IPS-18a (cell line): ENCODE measurements at regions not wholly inside any gene's neighbourhood (a gene's known extent, or its start where the extent isn't known, plus 50 kb on each side); places are given as distances from the start of the nearest gene placed in this dataset.

Source experiments
- H3K27ac ChIP-seq: one replicate; pipeline ENCODE4 v1.5.1; 2013; ENCODE audit warnings: low read length
- H3K27me3 ChIP-seq: one replicate; pipeline ENCODE4 v1.6.1; 2013; ENCODE audit warnings: mild to moderate bottlenecking, low read length; ENCODE audit not compliant: control insufficient read depth, insufficient read depth
- H3K36me3 ChIP-seq: one replicate; pipeline ENCODE4 v1.6.1; 2013; ENCODE audit warnings: low read depth, low read length; ENCODE audit not compliant: control insufficient read depth
- H3K4me1 ChIP-seq: one replicate; pipeline ENCODE4 v1.6.1; 2013; ENCODE audit warnings: low read depth, low read length; ENCODE audit not compliant: control insufficient read depth
- H3K4me3 ChIP-seq: one replicate; pipeline ENCODE4 v1.5.1; 2013; ENCODE audit warnings: low read length
- H3K9ac ChIP-seq: one replicate; pipeline ENCODE4 v1.6.1; 2013; ENCODE audit warnings: mild to moderate bottlenecking, low read length, moderate library complexity
- H3K9me3 ChIP-seq: one replicate; pipeline ENCODE4 v1.6.1; 2013; ENCODE audit warnings: low read depth, low read length; ENCODE audit not compliant: control insufficient read depth

DNA sequence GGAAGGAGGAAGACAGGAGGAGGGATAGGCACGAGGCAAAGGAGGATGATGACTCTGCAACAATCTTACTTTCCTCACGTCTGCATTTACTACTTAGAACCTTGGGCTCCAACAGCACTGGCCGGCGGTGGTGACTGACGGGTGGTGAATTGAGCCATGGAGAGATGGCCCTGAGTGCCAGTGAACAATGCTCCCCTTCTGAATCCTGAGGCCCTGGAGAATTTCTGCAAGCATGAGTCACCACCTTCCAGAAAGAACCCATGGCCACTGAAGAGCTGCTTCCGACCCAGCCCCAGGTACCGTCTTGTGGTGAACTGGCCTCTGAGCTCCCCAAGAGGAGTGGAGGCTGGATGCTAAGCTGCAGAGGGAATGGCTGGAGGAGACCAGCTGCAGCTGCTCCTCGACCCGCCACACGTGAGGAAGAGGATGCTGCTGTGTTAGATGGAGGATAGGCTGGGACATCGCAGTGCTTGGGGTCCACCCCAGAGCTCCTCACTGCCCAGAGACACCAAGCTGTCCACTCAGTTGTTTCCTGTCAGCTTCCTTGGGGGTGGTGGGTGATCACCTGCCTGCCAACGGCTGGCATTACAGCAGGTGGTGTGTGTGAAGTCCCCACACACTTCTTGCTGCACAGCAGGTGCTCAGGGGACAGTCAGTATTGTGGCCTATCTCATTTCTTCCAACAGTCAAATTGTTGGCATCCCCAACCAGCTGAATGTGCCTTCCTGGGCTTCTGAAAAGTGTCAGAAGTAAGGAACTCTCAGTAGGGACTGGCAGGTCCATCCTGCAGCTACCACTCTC, 186.5 kb upstream of the ID2 start:
- Histone ChIP-seq H3K9me3 (no peaks in the 10 kb centered on the region), H3K27me3 (no peaks in the 10 kb centered on the region), H3K9ac (no peak overlapping the region), H3K4me1 (peaks cover 5% of the 10 kb centered on the region), H3K4me3 (no peak overlapping the region), H3K36me3 (no peaks in the 10 kb centered on the region), H3K27ac (no peak overlapping the region)

DNA sequence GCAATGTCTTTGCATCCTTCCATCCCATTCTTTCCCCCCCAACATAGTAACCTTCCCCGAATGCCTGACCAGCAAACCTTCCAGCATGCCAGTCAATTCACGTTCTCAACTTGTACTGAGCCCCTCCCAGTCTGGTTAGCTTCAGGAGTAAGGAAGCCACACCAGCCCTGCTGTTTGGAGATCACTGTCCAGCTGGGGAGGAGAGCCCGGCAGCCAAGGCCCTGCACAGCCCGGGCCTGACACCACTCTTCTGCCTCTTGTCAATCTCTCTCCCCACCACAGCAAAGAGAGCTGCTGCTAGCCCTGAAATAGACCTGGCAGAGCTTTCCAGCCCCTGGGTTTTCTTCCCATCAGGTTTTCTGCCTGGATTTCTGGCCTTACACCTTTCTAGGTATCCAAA, 185.8 kb upstream of the ID2 start:
- H3K36me3 ChIP-seq = no peaks in the 10 kb centered on the region
- peaks cover 5% of the 10 kb centered on the region for H3K4me1 ChIP-seq
- no peak overlapping the region for H3K4me3 ChIP-seq
- H3K27me3 ChIP-seq = no peaks in the 10 kb centered on the region
- no peak overlapping the region for H3K9ac ChIP-seq
- H3K27ac ChIP-seq = no peak overlapping the region
- H3K9me3 ChIP-seq = no peaks in the 10 kb centered on the region

DNA sequence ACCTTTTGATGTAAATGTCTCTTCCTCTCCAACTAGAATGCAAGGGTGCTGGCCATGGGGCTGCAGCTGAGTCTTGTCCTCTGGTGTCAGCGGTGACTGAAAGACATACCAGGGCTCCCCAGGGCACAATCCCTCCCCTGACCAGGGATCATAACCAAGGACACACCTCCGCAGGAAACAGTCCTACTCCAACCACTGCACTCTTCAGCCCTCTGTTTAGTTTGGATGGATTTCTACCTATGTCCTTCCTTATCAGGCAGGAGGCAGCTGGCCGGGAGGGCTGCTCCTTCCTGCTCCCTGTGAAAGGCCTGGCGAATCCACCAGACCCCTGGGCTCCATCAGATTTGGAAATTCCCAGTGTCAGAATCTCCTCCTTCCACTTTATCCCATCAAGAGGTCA, 185.2 kb upstream of the ID2 start:
- Histone ChIP-seq H3K27ac (no peak overlapping the region), H3K9ac (no peak overlapping the region), H3K36me3 (no peaks in the 10 kb centered on the region)

DNA sequence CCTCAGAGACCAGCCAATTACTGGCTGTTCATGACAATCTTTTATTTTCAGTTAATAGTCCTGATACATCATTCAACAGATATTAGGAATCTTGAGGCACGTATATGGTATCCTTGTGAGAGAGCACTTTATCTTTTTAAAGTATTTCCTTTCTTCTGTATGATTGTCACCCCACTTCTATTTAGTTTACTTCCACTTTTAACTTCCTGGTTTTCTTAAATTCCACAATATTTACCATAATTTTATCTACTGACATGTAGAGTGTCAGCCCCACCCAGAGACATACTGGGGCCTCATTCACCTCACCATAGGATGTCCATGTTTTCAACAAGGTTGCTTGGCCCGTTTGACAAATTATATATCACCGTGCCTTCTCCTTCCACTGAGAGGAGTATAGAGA, 182.9 kb upstream of the ID2 start:
- Histone ChIP-seq H3K27ac (no peak overlapping the region), H3K4me3 (no peak overlapping the region), H3K9ac (no peak overlapping the region), H3K36me3 (no peaks in the 10 kb centered on the region), H3K27me3 (no peaks in the 10 kb centered on the region), H3K9me3 (no peaks in the 10 kb centered on the region), H3K4me1 (peaks cover 3% of the 10 kb centered on the region)

More for the DNA sequence above, 185.2 kb upstream of the ID2 start:
- no peak overlapping the region for H3K4me3 ChIP-seq
- H3K4me1 ChIP-seq = peaks cover 5% of the 10 kb centered on the region
- H3K9me3 ChIP-seq = no peaks in the 10 kb centered on the region
- no peaks in the 10 kb centered on the region for H3K27me3 ChIP-seq

DNA sequence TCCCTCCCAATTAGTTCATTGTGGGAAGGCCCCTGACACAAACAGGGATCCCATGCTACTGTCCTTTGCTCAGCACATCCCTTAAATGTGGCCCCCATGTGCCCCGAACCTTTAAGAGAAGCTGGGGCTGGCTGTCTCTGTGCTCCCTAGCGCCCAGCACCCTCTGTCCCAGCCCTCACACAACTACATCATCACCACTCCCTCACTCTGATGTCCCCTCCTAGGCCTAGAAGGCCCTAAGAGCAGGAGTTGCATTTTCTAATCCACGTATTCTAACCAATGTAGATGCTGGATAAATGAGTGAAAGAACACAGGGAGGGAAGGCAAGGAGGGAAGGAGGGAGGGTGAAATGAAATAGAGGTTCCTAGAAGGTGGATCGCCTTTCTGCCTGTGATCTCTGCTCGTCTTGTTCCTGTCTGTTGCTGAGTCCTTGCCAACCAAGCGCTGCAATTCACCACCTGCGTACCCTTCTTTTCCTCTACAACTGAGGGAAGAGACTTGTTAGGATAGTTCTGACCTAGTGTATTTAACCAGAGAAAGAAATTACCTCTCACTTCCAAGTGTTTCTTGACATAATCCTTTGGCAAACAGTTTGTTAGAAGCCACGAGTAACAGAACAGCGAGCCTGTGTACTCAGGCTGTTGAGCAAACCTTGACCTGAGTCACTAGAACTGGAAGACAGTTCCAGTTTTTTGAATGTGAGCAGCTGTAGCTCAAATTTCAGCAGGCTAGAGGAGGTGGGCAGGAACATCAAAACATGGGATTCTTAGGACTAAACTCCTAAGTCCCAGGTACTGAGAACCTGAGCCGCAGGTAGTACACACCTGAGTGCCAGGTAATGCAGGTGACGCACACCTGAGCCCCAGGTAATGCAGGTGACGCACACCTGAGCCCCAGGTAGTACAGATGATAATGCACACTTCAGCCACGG, 181.5 kb upstream of the ID2 start:
- H3K4me3 ChIP-seq = no peak overlapping the region
- H3K9ac ChIP-seq = no peak overlapping the region
- no peaks in the 10 kb centered on the region for H3K27me3 ChIP-seq
- H3K4me1 ChIP-seq = no peaks in the 10 kb centered on the region
- H3K27ac ChIP-seq = no peak overlapping the region
- H3K9me3 ChIP-seq = no peaks in the 10 kb centered on the region
- no peaks in the 10 kb centered on the region for H3K36me3 ChIP-seq

DNA sequence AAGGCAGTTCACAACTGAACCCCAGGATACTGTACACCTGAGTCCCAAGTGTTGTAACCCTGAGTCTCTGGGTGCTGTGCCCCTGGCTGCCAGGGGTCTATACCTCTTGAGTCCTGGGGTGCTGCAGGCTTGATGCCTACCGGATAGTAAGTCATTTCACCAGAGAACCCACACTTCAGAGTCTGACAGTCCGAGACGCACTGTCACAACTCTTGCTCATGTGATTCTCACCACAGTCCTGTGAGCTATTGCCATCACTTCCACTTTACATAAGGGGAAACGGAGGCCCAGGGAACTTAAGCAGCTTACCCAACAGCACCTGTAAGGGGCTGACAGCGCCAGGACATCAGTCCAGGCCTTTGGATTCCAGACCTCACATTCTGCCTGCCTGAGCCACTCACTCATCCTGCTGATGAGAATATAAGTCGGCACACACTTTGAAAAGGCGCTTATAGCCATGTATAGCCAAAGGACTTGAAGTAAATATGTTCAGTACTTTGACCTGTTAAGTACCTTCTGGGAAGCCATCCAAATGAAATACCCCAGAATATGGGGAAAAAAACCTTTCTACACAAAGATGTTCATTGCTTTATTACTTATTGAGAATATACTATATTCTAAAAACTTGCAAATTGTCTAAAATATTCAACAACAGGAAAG, 180.7 kb upstream of the ID2 start:
- Histone ChIP-seq H3K27me3 (no peaks in the 10 kb centered on the region), H3K27ac (no peak overlapping the region), H3K4me1 (peaks cover 3% of the 10 kb centered on the region), H3K4me3 (no peak overlapping the region), H3K36me3 (no peaks in the 10 kb centered on the region), H3K9me3 (no peaks in the 10 kb centered on the region), H3K9ac (no peak overlapping the region)

DNA sequence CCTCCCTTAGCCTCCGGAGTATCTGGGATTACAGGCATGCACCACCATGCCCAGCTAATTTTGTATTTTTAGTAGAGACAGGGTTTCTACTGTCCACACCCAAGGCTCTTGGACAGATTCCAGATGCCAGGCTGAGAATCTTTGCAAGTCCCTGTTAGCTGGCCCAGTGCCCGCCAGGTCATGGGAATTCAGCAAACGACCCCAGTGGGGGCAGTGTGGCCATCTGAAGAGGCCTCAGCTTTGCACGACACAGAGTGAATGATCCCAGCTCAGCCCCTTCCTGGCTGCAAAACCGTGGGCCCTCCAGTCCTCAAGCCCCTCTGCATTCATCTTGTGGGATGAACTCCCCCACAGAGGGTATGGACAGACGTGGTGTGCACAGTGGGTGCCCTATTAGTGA, 179.5 kb upstream of the ID2 start:
- no peak overlapping the region for H3K9ac ChIP-seq
- no peaks in the 10 kb centered on the region for H3K36me3 ChIP-seq
- H3K4me1 ChIP-seq = peaks cover 3% of the 10 kb centered on the region
- no peaks in the 10 kb centered on the region for H3K27me3 ChIP-seq
- H3K27ac ChIP-seq = no peak overlapping the region
- no peaks in the 10 kb centered on the region for H3K9me3 ChIP-seq
- H3K4me3 ChIP-seq = no peak overlapping the region

DNA sequence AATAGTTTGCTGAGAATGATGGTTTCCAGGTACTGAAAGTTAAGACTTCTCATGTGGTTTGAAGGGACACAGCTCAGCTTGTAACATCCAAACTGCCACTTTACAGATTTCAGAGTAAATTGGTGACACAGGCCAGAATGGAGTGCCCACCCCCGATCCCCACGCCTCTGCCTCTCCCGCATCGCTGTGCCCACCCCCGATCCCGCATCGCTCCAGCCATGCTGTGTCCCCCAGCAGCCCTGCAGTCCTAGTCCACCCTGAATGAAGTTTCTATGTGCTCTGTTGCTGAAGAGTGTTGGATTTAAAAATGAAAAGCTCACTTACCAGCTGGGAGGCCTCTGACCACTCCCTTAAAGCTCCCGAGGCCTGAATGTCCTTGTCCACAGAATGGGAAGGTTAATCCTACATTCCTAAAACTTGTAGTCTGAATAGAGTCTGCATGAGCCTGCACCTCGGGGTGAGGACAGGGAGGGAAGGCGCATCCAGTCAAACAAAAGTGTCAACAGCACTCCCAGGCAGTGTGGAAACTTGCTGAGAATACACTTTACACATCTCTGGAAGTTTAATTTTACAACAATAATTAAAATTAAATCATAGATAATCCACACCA, 176.4 kb upstream of the ID2 start:
- Histone ChIP-seq H3K27ac (no peak overlapping the region), H3K9me3 (peaks cover 2% of the 10 kb centered on the region), H3K4me1 (peaks cover 3% of the 10 kb centered on the region), H3K9ac (no peak overlapping the region), H3K36me3 (no peaks in the 10 kb centered on the region), H3K4me3 (no peak overlapping the region), H3K27me3 (no peaks in the 10 kb centered on the region)

DNA sequence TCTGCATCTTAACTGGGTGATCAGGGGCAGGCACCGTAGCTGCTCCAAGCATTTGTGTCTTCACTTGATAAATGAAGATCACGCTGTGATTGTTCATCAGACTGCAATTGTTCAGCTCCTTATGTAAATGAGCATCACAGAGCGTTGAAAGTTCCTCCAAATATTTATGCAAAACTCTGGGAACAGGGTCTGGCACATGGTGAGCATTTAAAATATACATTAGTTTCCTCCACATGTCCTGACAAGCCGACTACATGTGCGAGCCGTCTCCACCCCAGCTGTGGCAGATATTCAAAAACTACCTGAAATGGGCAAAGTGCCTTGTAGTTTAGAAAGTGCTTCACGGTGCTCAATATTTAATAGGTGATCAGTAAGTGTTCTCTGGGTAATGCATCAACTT, 175.1 kb upstream of the ID2 start:
- Histone ChIP-seq H3K4me3 (no peak overlapping the region), H3K27me3 (no peaks in the 10 kb centered on the region), H3K9me3 (peaks cover 2% of the 10 kb centered on the region), H3K36me3 (no peaks in the 10 kb centered on the region), H3K4me1 (peaks cover 3% of the 10 kb centered on the region), H3K27ac (no peak overlapping the region), H3K9ac (no peak overlapping the region)

DNA sequence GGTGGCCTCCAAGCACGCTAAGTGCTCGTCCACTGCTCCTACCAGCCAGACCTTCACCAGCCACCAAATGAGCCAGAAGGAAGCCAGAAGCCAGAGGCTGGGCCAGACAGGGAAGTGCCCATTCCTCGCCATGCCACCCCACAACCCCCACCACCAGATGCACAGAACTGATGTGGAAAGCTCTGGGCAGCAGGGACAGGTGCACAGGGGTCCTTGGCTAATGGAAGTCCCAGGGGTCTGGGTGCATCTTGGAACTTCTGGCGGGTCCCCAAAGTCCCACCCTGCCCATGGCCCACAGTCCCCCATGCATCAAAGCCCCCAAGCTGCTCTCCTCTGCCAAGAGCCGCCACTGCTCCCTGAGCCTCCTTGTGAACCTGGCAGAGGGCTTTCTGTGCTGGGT, 173.1 kb upstream of the ID2 start:
- Histone ChIP-seq H3K4me1 (peaks cover 3% of the 10 kb centered on the region), H3K27ac (no peak overlapping the region), H3K36me3 (no peaks in the 10 kb centered on the region), H3K4me3 (no peak overlapping the region), H3K9me3 (peaks cover 2% of the 10 kb centered on the region), H3K27me3 (no peaks in the 10 kb centered on the region), H3K9ac (no peak overlapping the region)

DNA sequence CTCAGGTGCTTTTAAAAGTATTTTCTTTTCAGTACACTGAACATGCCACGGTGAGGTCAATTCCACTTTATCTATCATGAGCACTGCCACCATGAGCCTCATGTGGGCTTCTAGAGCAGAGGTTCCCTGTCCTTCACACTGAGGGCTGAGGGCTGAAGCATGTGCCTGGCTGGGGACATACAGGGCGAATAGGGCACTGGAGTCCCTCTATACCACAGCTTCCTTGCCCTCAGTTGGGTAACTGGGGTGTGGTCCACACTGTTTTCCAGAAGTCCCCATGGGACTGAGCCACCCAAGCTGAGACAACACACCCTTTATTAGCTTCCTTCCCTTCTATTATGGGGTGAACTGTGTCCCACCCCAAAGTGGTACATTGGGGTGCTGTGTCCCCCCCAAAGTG, 172.2 kb upstream of the ID2 start:
- H3K4me1 ChIP-seq = peaks cover 3% of the 10 kb centered on the region
- H3K27me3 ChIP-seq = no peaks in the 10 kb centered on the region
- peaks cover 2% of the 10 kb centered on the region for H3K9me3 ChIP-seq
- no peak overlapping the region for H3K9ac ChIP-seq
- no peaks in the 10 kb centered on the region for H3K36me3 ChIP-seq
- no peak overlapping the region for H3K27ac ChIP-seq
- no peak overlapping the region for H3K4me3 ChIP-seq
